ENCODE measurements at regions not wholly inside any gene's neighbourhood (a gene's known extent, or its start where the extent isn't known, plus 50 kb on each side); places are given as distances from the start of the nearest gene placed in this dataset.
A peak's percentile ranks its signal among the peaks of the same experiment; 100 is the strongest.

GRCh38 chr14:34023824-34024767 is 73.2 kb upstream of the EGLN3 start (continued):
- TF ChIP-seq AHDC1 (CRISPR knock-in tag; IDR thresholded peaks at IDR 0.05; ENCODE audit: borderline replicate concordance) (peak; percentile 98), SPEN (CRISPR knock-in tag; IDR thresholded peaks at IDR 0.05; ENCODE audit: low read depth) (no peak), FOXJ3 (CRISPR knock-in tag; IDR thresholded peaks at IDR 0.05; ENCODE audit: borderline replicate concordance) (peak; percentile 96), GLI4 (CRISPR knock-in tag; IDR thresholded peaks at IDR 0.05; ENCODE audit: borderline replicate concordance) (peak; percentile 40; the same call in 1 of the 2 replicates), ZBTB26 (CRISPR knock-in tag; IDR thresholded peaks at IDR 0.05; ENCODE audit: borderline replicate concordance) (peak; percentile 28; the same call in 1 of the 2 replicates), ZNF275 (CRISPR knock-in tag; IDR thresholded peaks at IDR 0.05; ENCODE audit: borderline replicate concordance) (no peak; the same call in 1 of the 2 replicates), CAMTA2 (CRISPR knock-in tag; IDR thresholded peaks at IDR 0.05; ENCODE audit: borderline replicate concordance) (no peak), MEIS1 (CRISPR knock-in tag; IDR thresholded peaks at IDR 0.05; ENCODE audit: borderline replicate concordance) (peak; percentile 76; the same call in 1 of the 2 replicates), HMGXB3 (CRISPR knock-in tag; IDR thresholded peaks at IDR 0.05; ENCODE audit: borderline replicate concordance) (peak; percentile 81), HIVEP1 (CRISPR knock-in tag; IDR thresholded peaks at IDR 0.05) (no peak), SATB2 (CRISPR knock-in tag; IDR thresholded peaks at IDR 0.05) (peak; percentile 85), ZNF660 (CRISPR knock-in tag; IDR thresholded peaks at IDR 0.05; ENCODE audit: borderline replicate concordance, low read depth) (no peak), TRIM24 (CRISPR knock-in tag; IDR thresholded peaks at IDR 0.05) (0 out of 2 replicates have a peak, but pooled peaks have one; percentile 41)

All from HepG2 (cell line).